GM12878 (cell line): ENCODE measurements at regions not wholly inside any gene's neighbourhood (a gene's known extent, or its start where the extent isn't known, plus 50 kb on each side); places are given as distances from the start of the nearest gene placed in this dataset.

Experiments used
- ATAC-seq: fragments of 200-7000 bp; cut with Tn5 transposase; 3 replicates; pipeline ENCODE4 v1.9.1; 2020; ENCODE audit warnings: mild to moderate bottlenecking, moderate library complexity
- BruUV-seq: library from RNA; stranded (reverse); fragments of 400-500 nt; replicated peaks from 2 replicates; lab custom pipeline; 2021; lab: Mats Ljungman, UMichigan
- CTCF ChIA-PET: fragments of 300-600 bp; sonication (Branson Sonifier 250); formaldehyde crosslinking; extraction: SDS; loops from one replicate; lab custom pipeline; 2021; ENCODE audit warnings: inconsistent platforms; lab: Yijun Ruan, JAX
- POLR2A ChIA-PET: fragments of 350-600 bp; formaldehyde crosslinking; extraction: SDS; loops from one replicate; lab custom pipeline; 2021; ENCODE audit warnings: inconsistent platforms; lab: Charles Lee
- RAD21 ChIA-PET: fragments of 300-600 bp; sonication (Branson Sonifier 250); formaldehyde crosslinking; loops from one replicate; lab custom pipeline; 2023; ENCODE audit warnings: antibody characterized with exemption; ENCODE audit not compliant: unreplicated experiment; lab: Charles Lee
- SMC1A ChIA-PET: fragments of 300-600 bp; sonication (Branson Sonifier 250); formaldehyde crosslinking; loops from one replicate; lab custom pipeline; 2023; ENCODE audit not compliant: unreplicated experiment, uncharacterized antibody; lab: Charles Lee
- DNase-seq: peaks from one replicate; pipeline ENCODE4 v3.0.0-alpha.2; 2011; ENCODE audit warnings: low read depth, low spot score
- FAIRE-seq: peaks from 3 replicates; lab custom pipeline; 2011; peaks lifted over from hg19 to GRCh38; lab: Jason Lieb, UNC
- H2AFZ ChIP-seq: 2 replicates; pipeline ENCODE4 v1.6.0; 2011; ENCODE audit warnings: low read depth, low read length, control low read depth; ENCODE audit not compliant: control insufficient read depth
- H3K27ac ChIP-seq: 2 replicates; pipeline ENCODE4 v1.5.1; 2011; ENCODE audit warnings: control low read depth; ENCODE audit not compliant: control insufficient read depth, insufficient read depth
- H3K27me3 ChIP-seq, 2 experiments: replicated peaks in 1 of 2; 2 replicates each; pipeline versions ENCODE4 v1.6.0 to v1.6.1; 2011; ENCODE audit warnings: low read length in 1 of 2; ENCODE audit not compliant: control insufficient read depth in 2 of 2, insufficient read depth in 2 of 2
- H3K36me3 ChIP-seq, 2 experiments: 2 replicates each; pipeline ENCODE4 v1.5.1; 2011; ENCODE audit warnings: low read length in 1 of 2; ENCODE audit not compliant: control insufficient read depth in 2 of 2, insufficient read depth in 2 of 2
- H3K4me1 ChIP-seq: 2 replicates; pipeline ENCODE4 v1.6.1; 2011; ENCODE audit warnings: mild to moderate bottlenecking, low read length, moderate library complexity, mixed read lengths; ENCODE audit not compliant: control insufficient read depth, insufficient read depth
- H3K4me2 ChIP-seq: 2 replicates; pipeline ENCODE4 v1.6.0; 2011; ENCODE audit warnings: control low read depth; ENCODE audit not compliant: control insufficient read depth, insufficient read depth
- H3K4me3 ChIP-seq: fragments of 200-600 bp; sonication (generic); 2 replicates; pipeline ENCODE4 v1.5.1; 2016
- H3K79me2 ChIP-seq: 2 replicates; pipeline ENCODE4 v1.6.0; 2011; ENCODE audit warnings: low read length; ENCODE audit not compliant: control insufficient read depth, insufficient read depth
- H3K9ac ChIP-seq: 2 replicates; pipeline ENCODE4 v1.8.0; 2011; ENCODE audit warnings: low read length, control low read depth, mixed read lengths; ENCODE audit not compliant: control insufficient read depth, insufficient read depth
- H3K9me3 ChIP-seq: replicated peaks from 3 replicates; pipeline ENCODE4 v1.5.1; 2011; ENCODE audit warnings: mild to moderate bottlenecking, low read length; ENCODE audit not compliant: control insufficient read depth, insufficient read depth
- H4K20me1 ChIP-seq: 2 replicates; pipeline ENCODE4 v1.6.0; 2011; ENCODE audit not compliant: control insufficient read depth, insufficient read depth
- CBX3 ChIP-seq: fragments of 200-600 bp; sonication (generic); IDR thresholded peaks from 2 replicates; pipeline ENCODE4 v1.6.1; 2016; ENCODE audit warnings: low read depth, borderline replicate concordance
- IRF4 ChIP-seq: IDR thresholded peaks from 2 replicates; pipeline ENCODE4 v1.6.1; 2011; ENCODE audit warnings: low read depth, low read length
- LARP7 ChIP-seq: fragments of 450-650 bp; IDR thresholded peaks from 2 replicates; pipeline ENCODE4 v1.6.1; 2017; ENCODE audit warnings: mild to moderate bottlenecking
- STAT3 ChIP-seq: IDR thresholded peaks from 2 replicates; pipeline ENCODE4 v1.6.1; 2011; ENCODE audit warnings: low read depth, low read length, improper control_type of control experiment
- WGBS: methylation state at CpG from one replicate; pipeline ENCODE4 v1.1.6; 2016; ENCODE audit warnings: low lambda C conversion rate; ENCODE audit not compliant: insufficient replicate concordance, insufficient coverage; ENCODE audit errors: missing lambda C conversion rate; 5-methylcytosine and 5-hydroxymethylcytosine counted together
- in situ Hi-C: fragments of 300-500 bp; cut with MboI; formaldehyde crosslinking; loops from 9 replicates; pipeline ENCODE4 v1.14.3; 2018; ENCODE audit warnings: mixed read lengths
- intact Hi-C: fragments of 100-400 bp; cut with micrococcal nuclease; formaldehyde crosslinking; loops from one replicate; pipeline ENCODE4 v1.14.2; 2022; ENCODE audit not compliant: unreplicated experiment

DNA sequence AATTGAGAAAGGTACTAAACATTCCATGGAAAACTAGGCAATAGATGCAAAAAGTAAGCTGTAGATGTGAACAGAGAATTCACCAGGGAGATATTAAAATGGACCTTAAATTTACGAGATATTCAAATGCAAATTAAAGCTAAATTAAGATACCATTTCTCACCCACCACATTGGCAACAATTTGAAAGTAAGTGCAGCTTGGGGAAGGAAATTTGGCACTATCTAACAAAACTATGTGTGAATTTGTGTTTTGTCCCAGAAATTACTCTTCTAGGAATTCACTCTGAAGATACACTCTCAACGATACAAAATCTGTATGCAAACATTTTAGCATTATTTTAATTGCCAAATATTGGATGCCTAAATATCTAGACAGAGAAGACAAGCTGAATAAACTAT, 178.2 kb upstream of the SORCS1 start:
- ChIA-PET SMC1A (no interaction called here), CTCF (interaction anchor here (0.6 to 1.8 kb wide), 3 partner anchors 12 to 501 kb away, joined by 3 to 7 read pairs (median 4); no protein-coding TSS in a partner anchor), RAD21 (no interaction called here), POLR2A (no interaction called here)
- DNase-seq (no peak), FAIRE-seq (no peak), ATAC-seq (no peak)
- H2AFZ ChIP-seq: no peak overlapping the region
- in situ Hi-C loops (no loop called here), intact Hi-C loops (no loop called here)
- H3K4me3 ChIP-seq: no peak overlapping the region
- WGBS: 0% methylated on average over 2 of the region's 2 CpGs
- no peaks in the 10 kb centered on the region for H3K9me3 ChIP-seq
- TF ChIP-seq LARP7: no peak
- TF ChIP-seq IRF4: no peak
- no peak for TF ChIP-seq CBX3
- BruUV-seq: no TSS peak
- no peak overlapping the region for H3K4me2 ChIP-seq
- no peak overlapping the region for H3K27ac ChIP-seq
- H3K36me3 ChIP-seq: no peaks in the 10 kb centered on the region
- no peaks in the 10 kb centered on the region for H4K20me1 ChIP-seq
- no peak overlapping the region for H3K9ac ChIP-seq
- H3K4me1 ChIP-seq: no peaks in the 10 kb centered on the region
- H3K27me3 ChIP-seq: no peaks in the 10 kb centered on the region
- H3K79me2 ChIP-seq: no peaks in the 10 kb centered on the region

DNA sequence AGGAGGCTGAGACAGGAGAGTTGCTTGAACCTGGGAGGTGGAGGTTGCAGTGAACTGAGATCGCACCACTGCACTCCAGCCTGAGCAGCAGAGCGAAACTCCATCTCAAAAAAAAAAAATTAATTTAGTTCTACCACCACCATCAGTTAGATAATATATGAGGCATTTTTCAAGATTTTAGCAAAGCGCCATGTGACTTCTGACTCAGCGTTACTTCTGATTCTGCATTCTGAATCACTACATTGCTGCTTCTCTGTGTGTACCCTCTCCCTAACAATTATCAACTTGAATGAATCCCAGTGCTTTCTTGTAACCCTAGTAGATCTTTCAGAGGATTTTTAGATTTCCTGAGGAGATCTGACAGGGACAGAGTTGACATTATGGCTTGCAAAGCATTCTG, 176.8 kb upstream of the SORCS1 start:
- 69% methylated on average over 4 of the region's 4 CpGs for WGBS

More for the DNA sequence above, 176.8 kb upstream of the SORCS1 start:
- no peak overlapping the region for H3K9ac ChIP-seq
- intact Hi-C loops: no loop called here
- no peak for DNase-seq
- FAIRE-seq: no peak
- BruUV-seq: no TSS peak
- H3K27me3 ChIP-seq: no peaks in the 10 kb centered on the region
- ATAC-seq: no peak
- H3K4me1 ChIP-seq: no peaks in the 10 kb centered on the region
- ChIA-PET CTCF (no interaction called here), RAD21 (no interaction called here), SMC1A (no interaction called here), POLR2A (no interaction called here)
- no peaks in the 10 kb centered on the region for H3K79me2 ChIP-seq
- no peaks in the 10 kb centered on the region for H4K20me1 ChIP-seq
- H3K27ac ChIP-seq: no peak overlapping the region
- in situ Hi-C loops: no loop called here
- H3K36me3 ChIP-seq: no peaks in the 10 kb centered on the region
- H3K4me2 ChIP-seq: no peak overlapping the region
- no peak overlapping the region for H2AFZ ChIP-seq
- no peak for TF ChIP-seq STAT3
- H3K9me3 ChIP-seq: no peaks in the 10 kb centered on the region
- H3K4me3 ChIP-seq: no peak overlapping the region
